OCI-LY7 (cell line): ENCODE measurements at regions not wholly inside any gene's neighbourhood (a gene's known extent, or its start where the extent isn't known, plus 50 kb on each side); places are given as distances from the start of the nearest gene placed in this dataset.
"Not testable (repeated sequence)": the region's sequence is repeated elsewhere in the genome, so short reads cannot be mapped to it uniquely, and the experiment has no call there.

Experiments used
- BruUV-seq: library from RNA; stranded (reverse); fragments of 400-500 nt; replicated peaks from 2 replicates; lab custom pipeline; 2021; lab: Mats Ljungman, UMichigan
- CTCF ChIA-PET: fragments of 300-600 bp; sonication (Branson Sonifier 250); formaldehyde crosslinking; loops from one replicate; lab custom pipeline; 2022; ENCODE audit warnings: antibody characterized with exemption; ENCODE audit not compliant: unreplicated experiment; lab: Charles Lee
- POLR2A ChIA-PET: fragments of 300-600 bp; sonication (Branson Sonifier 250); formaldehyde crosslinking; loops from one replicate; lab custom pipeline; 2022; ENCODE audit warnings: antibody characterized with exemption; lab: Charles Lee
- DNase-seq: peaks from one replicate; pipeline ENCODE4 v3.0.0-alpha.2; 2015; ENCODE audit warnings: low spot score
- H2AFZ ChIP-seq: fragments of 200-600 bp; sonication (generic), shearing (Covaris generic); 2 replicates; pipeline ENCODE4 v1.6.1; 2014; ENCODE audit warnings: mild to moderate bottlenecking, antibody characterized with exemption, low read length, moderate library complexity
- H3K27ac ChIP-seq: fragments of 200-600 bp; sonication (generic); 2 replicates; pipeline ENCODE4 v1.5.1; 2014; ENCODE audit warnings: mixed run types, low read depth, mild to moderate bottlenecking, moderate library complexity, low read length, inconsistent platforms; ENCODE audit not compliant: poor library complexity, severe bottlenecking
- H3K36me3 ChIP-seq: fragments of 200-600 bp; sonication (generic); 2 replicates; pipeline ENCODE4 v1.6.1; 2014; ENCODE audit warnings: mild to moderate bottlenecking, antibody characterized with exemption, low read length, moderate library complexity, mixed read lengths; ENCODE audit not compliant: insufficient read depth
- H3K4me1 ChIP-seq: fragments of 200-600 bp; sonication (generic); 2 replicates; pipeline ENCODE4 v1.5.1; 2014; ENCODE audit warnings: mild to moderate bottlenecking, low read length; ENCODE audit not compliant: insufficient read depth, poor library complexity, severe bottlenecking
- H3K4me2 ChIP-seq: fragments of 200-600 bp; sonication (generic); 2 replicates; pipeline ENCODE4 v1.6.1; 2014; ENCODE audit warnings: mild to moderate bottlenecking, low read length
- H3K4me3 ChIP-seq: fragments of 200-600 bp; sonication (generic); 2 replicates; pipeline ENCODE4 v1.5.1; 2014; ENCODE audit warnings: mild to moderate bottlenecking, low read depth, low read length; ENCODE audit not compliant: poor library complexity, severe bottlenecking
- H3K79me2 ChIP-seq: fragments of 200-600 bp; sonication (generic); 2 replicates; pipeline ENCODE4 v1.6.1; 2016; ENCODE audit warnings: low read depth, mild to moderate bottlenecking, low read length, moderate library complexity, mixed read lengths; ENCODE audit not compliant: insufficient read depth
- H3K9me2 ChIP-seq: fragments of 200-600 bp; sonication (generic); 2 replicates; pipeline ENCODE4 v1.6.1; 2016; ENCODE audit warnings: mild to moderate bottlenecking, low read length, mixed read lengths; ENCODE audit not compliant: insufficient read depth
- H3K9me3 ChIP-seq: fragments of 200-600 bp; sonication (generic); 2 replicates; pipeline ENCODE4 v1.6.1; 2014; ENCODE audit warnings: mild to moderate bottlenecking, mixed run types, low read length, mixed read lengths
- H4K20me1 ChIP-seq: fragments of 200-600 bp; sonication (generic); 2 replicates; pipeline ENCODE4 v1.6.1; 2014; ENCODE audit warnings: mild to moderate bottlenecking, antibody characterized with exemption, low read length, moderate library complexity, mixed read lengths; ENCODE audit not compliant: insufficient read depth
- EZH2phosphoT487 ChIP-seq: fragments of 200-600 bp; sonication (generic); IDR thresholded peaks from 2 replicates; pipeline ENCODE4 v1.6.1; 2018; ENCODE audit warnings: low read depth, borderline replicate concordance, mild to moderate bottlenecking, mixed run types, antibody characterized with exemption, low read length, moderate library complexity, mixed read lengths
- intact Hi-C: fragments of 100-400 bp; cut with micrococcal nuclease; formaldehyde crosslinking; loops from one replicate; pipeline ENCODE4 v1.10.0; 2022; ENCODE audit not compliant: unreplicated experiment
- TF ChIP-seq, protein P1 (sequence below): fragments of 200-600 bp; sonication (generic); conservative IDR thresholded peaks from 2 replicates; pipeline ENCODE4 v1.5.1; 2014; ENCODE audit warnings: mild to moderate bottlenecking, antibody characterized with exemption, low read length, moderate library complexity, mixed read lengths

GRCh38 chr7:54453168-54453567, 89.0 kb upstream of the VSTM2A start:
- H3K79me2 ChIP-seq, H3K4me3 ChIP-seq, POLR2A ChIA-PET, H3K27ac ChIP-seq, BruUV-seq, H3K9me2 ChIP-seq, DNase-seq, CTCF ChIA-PET, H3K9me3 ChIP-seq, H3K4me1 ChIP-seq, intact Hi-C loops, H4K20me1 ChIP-seq, H3K36me3 ChIP-seq, H2AFZ ChIP-seq, H3K4me2 ChIP-seq: not testable (repeated sequence)

DNA sequence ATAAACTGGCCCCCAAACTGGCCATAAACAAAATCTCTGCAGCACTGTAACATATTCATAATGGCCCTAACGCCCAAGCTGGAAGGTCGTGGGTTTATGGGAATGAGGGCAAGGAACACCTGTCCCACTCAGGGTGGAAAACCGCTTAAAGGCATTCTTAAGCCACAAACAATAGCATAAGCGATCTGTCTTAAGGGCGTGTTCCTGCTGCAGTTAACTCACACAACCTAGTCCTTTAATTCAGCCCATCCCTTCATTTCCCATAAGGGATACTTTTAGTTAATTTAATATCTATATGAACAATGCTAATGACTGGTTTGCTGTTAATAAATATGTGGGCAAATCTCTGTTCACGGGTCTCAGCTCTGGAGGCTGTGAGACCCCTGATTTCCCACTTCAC, 87.5 kb upstream of the VSTM2A start:
- H3K9me2 ChIP-seq, H3K79me2 ChIP-seq, CTCF ChIA-PET, H3K4me3 ChIP-seq, H3K36me3 ChIP-seq, H3K9me3 ChIP-seq, H4K20me1 ChIP-seq, H3K27ac ChIP-seq, BruUV-seq, H3K4me2 ChIP-seq, H2AFZ ChIP-seq, DNase-seq, H3K4me1 ChIP-seq: not testable (repeated sequence)
- POLR2A ChIA-PET: interaction anchor here (0.6 kb wide), 1 partner anchor 44 kb away, joined by 3 read pairs; no protein-coding TSS in a partner anchor
- intact Hi-C loops: loop anchor here (5.0 kb wide), 1 partner anchor 768 kb away; no protein-coding TSS in a partner anchor

- Histone ChIP-seq H3K4me3 (no peak overlapping the region), H3K27ac (no peak overlapping the region), H4K20me1 (no peaks in the 10 kb centered on the region), H3K4me1 (no peaks in the 10 kb centered on the region), H3K79me2 (no peaks in the 10 kb centered on the region), H3K9me3 (no peaks in the 10 kb centered on the region), H2AFZ (no peak overlapping the region), H3K36me3 (no peaks in the 10 kb centered on the region), H3K9me2 (no peaks in the 10 kb centered on the region), H3K4me2 (no peak overlapping the region)
- DNase-seq: no peak
- CTCF ChIA-PET: no interaction called here
- TF ChIP-seq, protein P1, sequence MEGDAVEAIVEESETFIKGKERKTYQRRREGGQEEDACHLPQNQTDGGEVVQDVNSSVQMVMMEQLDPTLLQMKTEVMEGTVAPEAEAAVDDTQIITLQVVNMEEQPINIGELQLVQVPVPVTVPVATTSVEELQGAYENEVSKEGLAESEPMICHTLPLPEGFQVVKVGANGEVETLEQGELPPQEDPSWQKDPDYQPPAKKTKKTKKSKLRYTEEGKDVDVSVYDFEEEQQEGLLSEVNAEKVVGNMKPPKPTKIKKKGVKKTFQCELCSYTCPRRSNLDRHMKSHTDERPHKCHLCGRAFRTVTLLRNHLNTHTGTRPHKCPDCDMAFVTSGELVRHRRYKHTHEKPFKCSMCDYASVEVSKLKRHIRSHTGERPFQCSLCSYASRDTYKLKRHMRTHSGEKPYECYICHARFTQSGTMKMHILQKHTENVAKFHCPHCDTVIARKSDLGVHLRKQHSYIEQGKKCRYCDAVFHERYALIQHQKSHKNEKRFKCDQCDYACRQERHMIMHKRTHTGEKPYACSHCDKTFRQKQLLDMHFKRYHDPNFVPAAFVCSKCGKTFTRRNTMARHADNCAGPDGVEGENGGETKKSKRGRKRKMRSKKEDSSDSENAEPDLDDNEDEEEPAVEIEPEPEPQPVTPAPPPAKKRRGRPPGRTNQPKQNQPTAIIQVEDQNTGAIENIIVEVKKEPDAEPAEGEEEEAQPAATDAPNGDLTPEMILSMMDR: no peak
- intact Hi-C loops: no loop called here
- no TSS peak for BruUV-seq
- POLR2A ChIA-PET: no interaction called here
These were observed 77.1 kb upstream of the VSTM2A start for GRCh38 chr7:54465095-54465494.

DNA sequence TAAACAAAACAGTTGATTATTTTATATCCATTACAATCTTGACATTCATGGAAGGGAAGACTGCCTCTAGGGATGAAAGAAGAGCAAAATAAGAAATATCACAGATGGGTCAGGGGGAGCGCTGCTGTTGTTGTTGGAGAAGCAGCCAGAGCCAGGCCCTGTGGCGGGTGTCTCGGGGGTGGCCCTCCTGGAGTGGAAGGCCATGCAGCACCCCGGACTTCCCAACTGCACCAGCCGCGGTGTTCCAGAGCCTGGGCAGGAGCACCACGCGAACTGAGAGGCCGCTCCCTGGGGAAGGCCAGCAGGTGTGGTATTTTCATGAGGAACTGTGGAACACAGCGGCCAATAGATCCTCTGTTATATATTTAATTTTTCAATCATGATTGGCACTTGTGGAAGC, 72.4 kb upstream of the VSTM2A start:
- ChIA-PET POLR2A (no interaction called here), CTCF (no interaction called here)
- H3K9me2 ChIP-seq: no peaks in the 10 kb centered on the region
- H3K27ac ChIP-seq: no peak overlapping the region
- BruUV-seq: no TSS peak
- intact Hi-C loops: no loop called here
- TF ChIP-seq EZH2phosphoT487: no peak
- TF ChIP-seq, protein P1: no peak
- no peak overlapping the region for H3K4me2 ChIP-seq
- H3K36me3 ChIP-seq: no peaks in the 10 kb centered on the region
- no peaks in the 10 kb centered on the region for H4K20me1 ChIP-seq
- no peaks in the 10 kb centered on the region for H3K4me1 ChIP-seq
- H2AFZ ChIP-seq: no peak overlapping the region
- DNase-seq: no peak
- no peak overlapping the region for H3K4me3 ChIP-seq
- no peaks in the 10 kb centered on the region for H3K9me3 ChIP-seq
- no peaks in the 10 kb centered on the region for H3K79me2 ChIP-seq
